ACC112 (cell line): ENCODE measurements at regions not wholly inside any gene's neighbourhood (a gene's known extent, or its start where the extent isn't known, plus 50 kb on each side); places are given as distances from the start of the nearest gene placed in this dataset.
"Not testable (repeated sequence)": the region's sequence is repeated elsewhere in the genome, so short reads cannot be mapped to it uniquely, and the experiment has no call there.

ENCODE experiments used
- H2AFZ ChIP-seq: fragments of 200-600 bp; sonication (generic); one replicate; pipeline ENCODE4 v1.6.0; 2017; ENCODE audit warnings: antibody characterized with exemption, low read length; ENCODE audit not compliant: unreplicated experiment
- H3K27ac ChIP-seq: fragments of 200-600 bp; sonication (generic); 2 replicates; pipeline ENCODE4 v1.5.1; 2014; ENCODE audit warnings: low read depth, mild to moderate bottlenecking, antibody characterized with exemption, low read length, moderate library complexity
- H3K27me3 ChIP-seq: fragments of 200-600 bp; sonication (generic); 2 replicates; pipeline ENCODE4 v1.6.1; 2014; ENCODE audit warnings: mild to moderate bottlenecking, antibody characterized with exemption, low read length, moderate library complexity, mixed read lengths; ENCODE audit not compliant: insufficient read depth
- H3K36me3 ChIP-seq: fragments of 200-600 bp; sonication (generic); 2 replicates; pipeline ENCODE4 v1.6.1; 2016; ENCODE audit warnings: mild to moderate bottlenecking, antibody characterized with exemption, low read length, moderate library complexity, mixed read lengths; ENCODE audit not compliant: insufficient read depth
- H3K4me1 ChIP-seq: fragments of 200-600 bp; sonication (generic); one replicate; pipeline ENCODE4 v1.6.1; 2016; ENCODE audit warnings: low read length, mixed read lengths; ENCODE audit not compliant: insufficient read depth, unreplicated experiment, control insufficient read depth
- H3K4me3 ChIP-seq: fragments of 200-600 bp; sonication (generic); 2 replicates; pipeline ENCODE4 v1.5.1; 2014; ENCODE audit warnings: mild to moderate bottlenecking, low read depth, low read length
- H3K79me2 ChIP-seq: fragments of 200-600 bp; sonication (generic); one replicate; pipeline ENCODE4 v1.6.0; 2016; ENCODE audit warnings: low read length; ENCODE audit not compliant: control insufficient read depth, unreplicated experiment, insufficient read depth

GRCh38 chr6:81939766-81940165 lies 187.3 kb upstream of the TENT5A start:
- Histone ChIP-seq H3K27ac (peak overlapping the region; percentile 91), H3K4me1 (peaks cover 42% of the 10 kb centered on the region), H2AFZ (peak overlapping the region; percentile 88), H3K79me2 (no peaks in the 10 kb centered on the region), H3K4me3 (peak overlapping the region; percentile 33; the same call in 1 of the 2 replicates), H3K36me3 (no peaks in the 10 kb centered on the region), H3K27me3 (no peaks in the 10 kb centered on the region)

- Histone ChIP-seq H3K27me3 (no peaks in the 10 kb centered on the region), H3K4me1 (peaks cover 43% of the 10 kb centered on the region), H3K27ac (peak overlapping the region; percentile 91), H2AFZ (peak overlapping the region; percentile 88), H3K79me2 (no peaks in the 10 kb centered on the region), H3K4me3 (peak overlapping the region; percentile 33; the same call in 1 of the 2 replicates), H3K36me3 (no peaks in the 10 kb centered on the region)
These were observed 186.7 kb upstream of the TENT5A start for GRCh38 chr6:81938991-81939732.

- Histone ChIP-seq H3K36me3 (no peaks in the 10 kb centered on the region), H3K79me2 (no peaks in the 10 kb centered on the region), H3K4me1 (peaks cover 52% of the 10 kb centered on the region), H3K27ac (peak overlapping the region; percentile 91), H3K4me3 (peak overlapping the region; percentile 33), H2AFZ (peak overlapping the region; percentile 84), H3K27me3 (no peaks in the 10 kb centered on the region)
These were observed 185.8 kb upstream of the TENT5A start for GRCh38 chr6:81938014-81938856.

- Histone ChIP-seq H3K27ac (peak overlapping the region; percentile 91), H3K4me3 (peak overlapping the region; percentile 33), H3K4me1 (peaks cover 52% of the 10 kb centered on the region), H3K79me2 (no peaks in the 10 kb centered on the region), H3K36me3 (no peaks in the 10 kb centered on the region), H3K27me3 (no peaks in the 10 kb centered on the region), H2AFZ (peak overlapping the region; percentile 84)
These were observed 184.9 kb upstream of the TENT5A start for GRCh38 chr6:81937296-81937937.

- H3K4me3 ChIP-seq = no peak overlapping the region
- no peak overlapping the region for H2AFZ ChIP-seq
- no peaks in the 10 kb centered on the region for H3K27me3 ChIP-seq
- no peaks in the 10 kb centered on the region for H3K36me3 ChIP-seq
- peaks cover 45% of the 10 kb centered on the region for H3K4me1 ChIP-seq
- H3K27ac ChIP-seq = no peak overlapping the region
- no peaks in the 10 kb centered on the region for H3K79me2 ChIP-seq
These were observed 182.5 kb upstream of the TENT5A start for GRCh38 chr6:81934936-81935335.

GRCh38 chr6:81933608-81934051 lies 181.1 kb upstream of the TENT5A start:
- H3K4me1 ChIP-seq = peaks cover 33% of the 10 kb centered on the region
- H2AFZ ChIP-seq = no peak overlapping the region
- H3K4me3 ChIP-seq = no peak overlapping the region
- no peak overlapping the region for H3K27ac ChIP-seq
- H3K27me3 ChIP-seq = no peaks in the 10 kb centered on the region
- H3K36me3 ChIP-seq = no peaks in the 10 kb centered on the region
- no peaks in the 10 kb centered on the region for H3K79me2 ChIP-seq

- no peaks in the 10 kb centered on the region for H3K36me3 ChIP-seq
- H3K4me3 ChIP-seq = no peak overlapping the region
- no peaks in the 10 kb centered on the region for H3K27me3 ChIP-seq
- H2AFZ ChIP-seq = no peak overlapping the region
- peaks cover 30% of the 10 kb centered on the region for H3K4me1 ChIP-seq
- no peaks in the 10 kb centered on the region for H3K79me2 ChIP-seq
- no peak overlapping the region for H3K27ac ChIP-seq
These were observed 180.6 kb upstream of the TENT5A start for GRCh38 chr6:81933089-81933488.

- not testable (repeated sequence) for H3K27ac ChIP-seq, H3K4me3 ChIP-seq, H3K79me2 ChIP-seq, H2AFZ ChIP-seq, H3K27me3 ChIP-seq, H3K36me3 ChIP-seq
- H3K4me1 ChIP-seq = peaks cover 23% of the 10 kb centered on the region
These were observed 180.0 kb upstream of the TENT5A start for GRCh38 chr6:81932448-81932847.

- Histone ChIP-seq H3K36me3 (no peaks in the 10 kb centered on the region), H3K4me1 (peaks cover 15% of the 10 kb centered on the region), H3K4me3 (no peak overlapping the region), H3K27me3 (no peaks in the 10 kb centered on the region), H2AFZ (no peak overlapping the region), H3K27ac (no peak overlapping the region), H3K79me2 (no peaks in the 10 kb centered on the region)
These were observed 177.3 kb upstream of the TENT5A start for GRCh38 chr6:81929828-81930227.

- H3K79me2 ChIP-seq = no peaks in the 10 kb centered on the region
- H3K27me3 ChIP-seq = no peaks in the 10 kb centered on the region
- H3K27ac ChIP-seq = no peak overlapping the region
- H3K4me3 ChIP-seq = no peak overlapping the region
- H2AFZ ChIP-seq = no peak overlapping the region
- H3K36me3 ChIP-seq = no peaks in the 10 kb centered on the region
- peaks cover 4% of the 10 kb centered on the region for H3K4me1 ChIP-seq
These were observed 172.7 kb upstream of the TENT5A start for GRCh38 chr6:81925201-81925600.
